GM18498 (cell line): ENCODE measurements at regions not wholly inside any gene's neighbourhood (a gene's known extent, or its start where the extent isn't known, plus 50 kb on each side); places are given as distances from the start of the nearest gene placed in this dataset.

Source experiments
- ATAC-seq: cut with Tn5 transposase; IDR thresholded peaks from one replicate; pipeline ENCODE4 v1.9.1; 2021; ENCODE audit warnings: mild to moderate bottlenecking, moderate library complexity; ENCODE audit not compliant: unreplicated experiment

DNA sequence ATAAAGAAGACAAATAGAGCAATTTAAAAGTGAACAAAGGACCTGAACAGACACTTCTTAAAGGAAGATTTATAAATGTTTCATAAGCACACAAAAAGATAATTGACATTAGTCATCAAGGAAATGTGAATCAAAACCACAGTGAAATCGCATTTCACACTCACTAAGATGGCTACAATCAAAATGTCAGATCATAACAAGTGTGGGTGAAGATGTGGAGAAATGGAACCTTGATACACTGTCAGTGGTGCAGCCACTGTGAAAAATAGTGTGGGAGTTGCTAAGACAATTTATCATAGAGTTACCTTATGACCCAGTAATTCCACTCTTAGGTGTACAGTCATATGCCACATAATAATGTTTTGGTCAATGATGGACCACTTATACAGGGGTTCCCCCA is 54.5 kb upstream of the HTR4 start:
- ATAC-seq = no peak

DNA sequence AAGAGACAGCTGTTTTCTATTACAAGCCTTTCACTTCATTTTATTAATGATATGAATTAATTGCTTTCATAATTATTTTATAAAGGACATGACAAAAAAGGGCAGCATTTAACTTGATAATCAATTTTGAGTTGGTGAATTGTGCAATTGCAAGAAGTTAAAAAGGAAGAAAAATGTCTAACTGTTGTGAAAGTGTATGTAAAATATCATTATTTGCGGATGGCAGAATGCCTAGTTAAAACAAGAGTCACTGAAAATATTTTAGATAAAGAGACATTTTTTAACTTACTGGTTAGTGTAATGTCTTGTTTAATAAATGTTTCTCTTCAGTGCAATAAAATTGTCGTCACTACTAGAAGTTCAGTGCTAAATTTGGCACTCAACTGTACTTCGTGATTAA is 57.6 kb upstream of the HTR4 start:
- ATAC-seq = no peak

DNA sequence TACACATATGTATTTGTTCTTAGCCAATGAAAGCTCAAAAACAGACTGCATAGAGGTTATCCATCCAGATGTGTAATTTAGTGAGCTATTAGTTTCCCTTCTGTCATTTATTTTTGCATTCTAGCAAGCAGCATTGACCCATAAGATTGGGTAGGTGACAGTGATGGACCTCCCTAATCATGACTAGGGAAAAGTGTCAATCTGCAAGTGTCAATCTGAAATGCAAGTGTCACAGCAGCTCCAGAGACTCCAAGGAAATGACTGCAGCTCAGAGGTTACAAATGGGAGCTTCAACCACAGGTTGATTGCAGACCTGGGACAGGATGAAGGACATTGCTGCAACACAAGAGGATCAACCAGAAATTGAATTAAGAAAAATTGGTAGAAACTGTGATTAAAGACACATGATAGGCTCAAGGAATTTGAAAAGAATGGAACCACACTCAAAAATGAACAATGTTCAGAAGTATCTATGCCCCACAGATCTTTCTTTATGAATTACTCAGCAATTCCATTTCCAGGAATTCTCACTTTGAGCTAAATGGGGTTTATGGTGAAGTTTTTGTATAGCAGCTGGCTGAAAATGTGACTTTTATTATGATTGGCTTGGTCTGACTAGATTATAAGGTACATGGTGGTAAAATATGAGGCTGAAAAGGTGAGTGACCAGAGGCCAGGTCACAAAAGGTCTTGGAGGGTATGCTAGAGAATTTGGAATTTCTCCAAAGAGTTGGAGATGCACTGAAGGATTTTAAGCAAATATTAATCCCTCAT is 59.6 kb upstream of the HTR4 start:
- no peak for ATAC-seq

DNA sequence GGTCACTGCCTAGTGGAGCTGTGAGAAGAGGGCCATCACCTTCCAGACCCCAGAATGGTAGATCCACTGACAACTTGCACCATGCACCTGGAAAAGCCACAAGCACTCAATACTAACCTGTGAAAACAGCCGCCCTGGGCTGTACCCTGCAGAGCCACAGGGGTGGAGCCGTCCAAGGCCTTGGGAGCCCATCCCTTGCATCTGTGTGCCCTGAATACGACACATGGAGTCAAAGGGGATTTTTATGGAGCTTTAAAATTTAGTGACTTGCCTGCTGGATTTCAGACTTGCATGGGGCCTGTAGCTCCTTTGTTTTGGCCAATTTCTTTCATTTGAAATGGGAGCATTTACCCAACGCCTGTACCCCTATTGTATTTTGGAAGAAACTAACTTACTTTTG is 62.4 kb upstream of the HTR4 start:
- no peak for ATAC-seq

DNA sequence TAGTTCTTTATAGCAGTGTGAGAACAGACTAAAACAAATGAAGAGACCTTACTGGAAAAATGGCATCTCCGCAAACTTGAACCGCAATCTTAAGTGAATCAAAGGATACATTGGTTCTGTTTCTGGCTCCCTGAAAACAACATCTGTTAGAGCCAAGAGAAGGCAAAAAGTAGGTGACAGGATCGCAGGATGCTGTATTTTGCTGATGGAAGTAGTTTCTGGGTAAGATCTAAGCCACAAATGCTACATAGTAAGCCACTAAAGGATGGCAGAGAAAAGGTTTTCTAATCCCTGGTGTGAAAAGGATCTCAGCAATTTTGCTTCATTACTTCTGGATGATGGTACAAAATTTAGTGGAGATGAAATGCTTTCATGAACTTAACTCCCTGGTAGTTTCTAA is 63.3 kb upstream of the HTR4 start:
- ATAC-seq = no peak

DNA sequence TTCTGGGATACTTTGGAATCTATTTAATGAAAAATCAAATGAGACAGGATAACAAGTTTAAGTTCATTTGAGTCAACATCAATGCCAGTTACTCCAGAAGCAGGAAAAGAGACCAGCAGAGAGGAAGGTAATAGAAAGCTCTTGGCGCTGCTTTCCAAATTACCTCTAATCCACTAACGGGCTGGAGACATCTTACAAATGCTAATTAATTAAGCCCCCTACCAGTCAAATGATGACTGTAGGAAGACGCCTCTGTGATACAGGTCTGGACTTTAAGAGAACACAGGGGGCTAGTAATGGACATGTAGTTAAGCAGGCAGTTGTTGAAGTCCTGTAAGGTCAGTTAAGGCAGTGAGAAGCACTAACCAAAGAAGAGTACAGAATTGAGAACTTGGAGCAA is 65.3 kb upstream of the HTR4 start:
- ATAC-seq = no peak

DNA sequence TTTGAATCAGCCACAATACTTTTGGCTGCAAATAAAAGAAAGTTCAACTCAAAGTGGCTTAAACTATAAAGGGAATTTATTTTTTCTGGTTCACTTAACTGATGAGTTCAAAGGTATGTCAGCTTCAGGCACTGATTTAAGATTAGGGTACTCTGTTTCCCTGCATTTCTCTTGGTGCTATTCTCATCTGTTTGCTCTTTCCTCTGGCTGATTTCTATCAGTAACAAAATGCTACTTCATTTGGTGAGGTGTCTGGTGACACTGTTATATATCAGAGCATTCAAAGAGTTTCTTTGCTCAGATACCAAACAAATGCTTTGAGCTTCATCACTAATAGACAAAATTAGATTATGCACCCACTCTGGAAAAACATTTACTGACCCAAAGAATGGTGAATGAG is 65.9 kb upstream of the HTR4 start:
- ATAC-seq = no peak

DNA sequence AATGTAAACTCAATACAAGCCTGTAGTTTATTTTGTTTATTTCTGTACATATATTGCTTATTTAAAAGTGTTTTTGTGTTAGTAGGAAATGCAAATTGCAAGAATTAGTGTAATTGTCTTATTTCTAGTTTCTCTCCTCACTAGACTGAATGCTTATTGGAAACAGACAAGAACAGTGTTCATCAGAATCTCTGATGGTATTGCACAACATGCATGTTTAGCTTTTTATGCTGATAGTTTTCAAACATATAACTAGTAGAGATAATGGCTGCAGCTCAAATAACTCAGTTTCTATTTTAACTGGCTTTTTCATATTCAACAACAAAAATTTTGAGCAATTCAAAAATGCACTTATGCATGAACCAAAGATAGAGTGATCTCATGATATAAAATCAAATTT is 68.8 kb upstream of the HTR4 start:
- no peak for ATAC-seq

DNA sequence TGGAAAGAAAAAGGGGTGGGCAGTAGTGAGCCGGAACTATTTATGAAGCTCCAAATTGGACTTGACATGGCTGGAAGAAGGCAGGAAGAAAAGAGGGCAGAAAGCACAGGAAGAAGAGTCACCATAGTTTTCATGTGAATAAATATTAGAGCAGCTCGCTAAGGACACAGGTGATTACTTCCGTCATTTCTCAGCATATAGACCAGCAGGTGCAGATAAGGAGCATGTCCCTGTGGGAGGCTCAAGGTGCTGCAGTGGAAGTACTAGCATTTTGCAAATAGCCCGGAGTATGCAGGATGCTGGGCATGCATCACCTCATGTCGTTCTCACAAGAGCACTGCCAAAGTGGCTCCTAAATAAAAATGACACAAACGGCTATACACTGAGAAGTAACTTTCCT is 71.3 kb upstream of the HTR4 start:
- ATAC-seq = no peak

DNA sequence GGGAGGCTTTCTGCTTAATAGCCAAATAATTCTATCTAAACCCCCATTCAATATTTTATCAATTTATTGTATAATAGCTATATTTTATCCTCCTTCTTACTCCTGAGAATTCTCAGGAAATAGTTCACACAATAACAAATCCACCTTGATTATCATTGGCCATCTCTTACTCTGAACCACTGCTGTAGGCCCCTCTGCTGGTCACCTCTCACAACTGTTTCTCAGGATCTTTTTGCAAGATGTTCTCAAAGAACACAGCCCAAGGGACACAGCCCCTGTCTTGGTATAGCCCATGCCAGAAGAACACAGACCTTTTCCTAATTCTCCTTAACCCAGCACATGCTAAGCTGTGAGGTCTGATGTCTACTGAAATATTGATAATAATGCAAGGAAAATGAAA is 74.9 kb upstream of the HTR4 start:
- ATAC-seq = no peak

DNA sequence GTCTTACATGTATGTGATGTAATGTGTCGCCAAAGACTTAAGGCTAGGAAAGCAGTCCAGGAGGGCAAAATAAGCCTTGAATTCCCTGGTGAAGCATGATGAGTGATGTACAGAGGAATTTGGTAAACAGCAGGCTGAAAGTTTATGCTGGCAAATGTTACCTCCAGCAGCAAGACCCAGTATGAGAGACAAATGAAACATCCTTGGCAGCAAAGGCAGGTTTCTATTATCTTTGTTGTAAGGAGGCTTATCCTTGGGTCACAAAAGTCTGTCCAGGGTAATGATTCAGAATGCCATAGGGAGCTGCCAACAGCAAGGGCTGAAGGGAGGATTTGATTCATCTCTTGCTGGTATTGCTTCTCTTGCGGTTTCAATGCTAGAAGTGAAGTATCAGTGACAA is 75.9 kb upstream of the HTR4 start:
- ATAC-seq = no peak

DNA sequence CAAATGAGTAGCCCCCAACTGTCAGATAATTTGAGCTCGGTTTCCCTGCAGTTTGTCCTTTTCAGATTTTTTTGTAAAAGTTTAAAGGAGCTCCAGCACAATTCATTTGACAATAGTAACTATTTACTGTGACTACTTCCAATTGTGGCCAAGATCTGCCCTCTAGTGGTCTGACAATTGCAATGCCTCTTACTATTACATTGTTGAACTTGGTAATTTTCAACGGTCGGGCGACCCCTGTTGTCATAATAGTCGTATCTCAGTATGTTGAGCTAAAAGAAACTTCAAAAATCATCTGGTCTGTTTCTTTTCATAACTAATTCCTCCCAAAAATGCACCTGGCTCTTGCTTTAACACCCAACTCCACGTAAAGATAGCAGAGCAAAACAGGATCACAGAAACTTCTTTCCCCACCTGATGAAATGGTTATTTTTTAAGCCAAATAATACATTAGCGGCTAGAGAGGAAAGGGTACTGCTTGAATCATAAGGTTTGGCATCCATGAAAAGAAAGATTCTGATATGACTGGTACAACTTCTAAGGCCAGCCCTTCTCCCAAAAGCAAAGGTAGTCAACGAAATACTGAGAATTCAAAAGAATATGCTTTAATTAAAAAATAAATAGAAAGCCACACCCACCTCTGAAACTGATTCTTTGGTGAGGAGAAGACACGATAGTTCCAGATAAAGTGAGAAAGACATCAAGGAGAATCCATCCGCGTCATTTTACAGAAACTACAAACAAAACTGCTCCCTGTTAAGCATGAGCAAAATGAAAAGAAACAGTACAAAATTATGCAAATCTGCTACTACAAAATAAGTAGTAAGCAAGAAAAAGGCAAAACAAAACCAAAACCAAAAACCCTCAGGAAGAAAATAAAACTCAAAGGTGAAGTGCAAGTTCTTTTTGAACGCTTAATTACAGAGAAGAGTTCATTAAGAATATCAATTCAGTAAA is 76.9 kb upstream of the HTR4 start:
- ATAC-seq = peak; percentile 94

DNA sequence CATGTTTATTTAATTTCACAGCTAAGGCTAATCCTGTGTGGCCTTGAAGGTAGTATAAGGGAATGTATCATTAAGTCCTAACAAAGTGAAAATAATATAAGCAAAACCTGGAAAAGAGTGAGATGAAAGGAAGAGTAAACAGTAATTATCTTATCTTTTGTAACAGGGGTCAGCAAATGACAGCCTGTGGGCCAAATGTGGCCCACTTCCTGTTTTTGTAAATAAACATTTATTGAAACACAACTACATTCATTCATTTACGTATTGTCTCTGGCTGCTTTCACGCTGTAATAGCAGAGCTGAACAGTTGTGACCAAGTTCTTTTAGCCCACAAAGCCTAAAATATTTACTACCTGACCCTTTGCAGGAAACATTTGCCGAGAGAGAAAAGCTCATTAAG is 78.4 kb upstream of the HTR4 start:
- ATAC-seq = no peak

DNA sequence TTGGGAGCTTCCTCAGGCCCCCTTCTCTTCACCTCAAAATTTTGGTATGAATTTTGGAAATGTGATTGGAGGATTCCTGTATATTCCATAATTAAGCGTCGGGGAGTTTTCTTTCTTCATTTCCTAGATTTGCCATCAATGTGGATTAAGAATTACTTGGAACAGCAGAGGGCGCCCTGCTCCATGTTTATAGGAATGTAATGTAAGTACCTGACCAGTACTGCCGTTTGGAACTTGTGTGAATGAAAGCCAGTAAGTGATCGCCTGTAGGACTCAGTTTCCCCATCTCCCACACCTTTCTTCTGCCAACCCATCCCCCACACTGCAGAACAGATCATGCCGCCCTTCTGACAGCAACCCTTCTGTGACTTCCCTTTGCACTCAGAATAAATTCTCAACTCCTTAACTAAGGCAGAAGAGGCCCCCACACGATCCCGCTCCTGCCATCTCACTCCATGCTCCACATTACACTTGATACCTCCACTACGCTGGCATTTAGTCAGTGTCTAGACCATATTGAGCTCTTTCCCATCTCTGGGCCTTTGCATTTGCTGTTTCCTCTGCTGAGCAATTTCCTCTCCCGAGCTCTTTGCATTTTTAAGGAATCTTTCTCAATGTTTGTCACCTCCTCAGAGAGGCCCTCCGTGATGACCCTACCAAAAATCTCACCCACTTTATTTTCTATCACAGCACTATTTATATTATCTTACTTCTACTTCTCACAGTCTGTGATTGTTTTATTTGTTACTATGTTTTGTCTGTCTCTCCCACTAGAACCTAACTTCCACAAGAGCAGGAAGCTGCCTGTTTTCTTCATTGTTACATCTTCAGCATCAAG is 79.5 kb upstream of the HTR4 start:
- ATAC-seq = no peak

DNA sequence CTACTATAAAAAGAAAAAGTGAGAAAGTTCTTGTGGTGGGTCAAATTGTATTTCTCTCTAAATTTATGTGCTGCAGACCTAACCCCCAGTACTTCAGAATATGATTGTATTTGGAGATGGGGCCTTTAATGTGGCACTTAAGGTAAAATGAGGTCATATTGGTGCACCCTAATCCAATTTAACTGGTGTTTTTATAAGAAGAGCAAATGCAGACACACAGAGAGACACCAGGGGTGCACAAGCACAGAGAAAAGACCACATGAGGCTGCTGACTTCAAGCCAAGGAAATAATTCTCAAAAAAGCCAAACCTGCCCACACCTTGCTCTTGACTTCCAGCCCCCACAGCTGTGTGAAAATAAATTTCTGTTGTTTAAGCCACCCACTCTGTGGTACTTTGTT is 80.2 kb upstream of the HTR4 start:
- no peak for ATAC-seq

DNA sequence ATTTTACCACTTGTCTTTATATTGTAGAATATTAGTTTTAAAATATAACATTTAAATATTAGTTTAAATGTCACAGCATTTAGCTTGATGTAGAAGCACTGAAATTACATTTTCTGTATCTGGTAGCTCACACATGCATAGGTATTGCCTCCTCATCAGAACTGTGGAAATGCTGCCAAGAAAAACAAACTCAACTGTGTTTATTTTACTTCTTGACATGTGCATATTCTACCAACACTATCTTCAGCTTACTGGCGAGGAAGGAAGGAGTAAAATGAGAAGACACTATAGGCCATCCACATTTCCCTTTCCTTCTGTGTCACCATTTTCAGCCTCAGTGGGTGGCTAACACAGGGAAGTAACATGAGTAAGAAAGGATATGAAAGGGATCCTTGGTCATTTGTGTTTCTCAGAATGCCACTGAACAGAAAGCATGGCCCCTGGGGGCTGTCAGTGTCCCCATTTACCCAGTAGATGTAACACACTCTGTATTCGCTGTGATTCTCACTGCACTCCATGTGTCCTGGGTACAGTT is 81.0 kb upstream of the HTR4 start:
- ATAC-seq = no peak

DNA sequence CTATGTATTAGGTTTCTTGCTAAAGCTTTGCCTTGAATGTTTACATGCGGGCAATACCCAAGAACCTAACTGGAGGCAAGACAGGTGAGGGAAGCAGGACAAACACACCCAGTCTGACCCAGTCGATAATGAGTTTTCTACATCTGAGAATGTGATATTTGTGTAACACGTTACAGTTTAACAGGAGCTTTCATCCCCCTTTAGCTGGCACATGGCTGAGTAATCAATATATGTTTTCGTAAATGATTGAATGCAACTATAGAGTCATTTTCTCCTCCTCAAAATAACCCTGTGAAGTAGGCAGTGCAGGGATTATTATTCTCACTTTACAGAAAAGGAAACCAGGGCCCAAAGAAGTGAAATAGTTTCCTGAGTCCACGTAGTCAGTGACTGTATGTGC is 84.7 kb upstream of the HTR4 start:
- ATAC-seq = no peak

DNA sequence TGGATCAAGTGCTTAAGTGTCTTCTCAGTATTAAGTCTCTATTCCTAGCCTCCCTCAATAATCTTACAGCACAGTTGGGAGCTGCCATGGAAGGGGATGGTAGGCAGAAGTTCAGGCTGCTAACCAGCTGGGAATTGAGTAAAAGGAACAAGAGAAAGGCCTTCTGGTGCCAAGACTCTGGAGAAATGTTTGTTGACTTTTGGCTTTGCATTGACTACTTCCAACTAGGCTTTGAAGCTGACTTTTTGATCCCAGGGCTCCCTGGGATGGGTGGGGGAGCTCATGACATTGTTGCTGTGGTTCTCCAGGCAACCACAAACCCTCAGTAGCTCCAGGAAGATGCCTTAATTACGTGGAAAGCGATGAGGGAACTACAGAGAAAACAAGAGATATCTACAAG is 85.2 kb upstream of the HTR4 start:
- ATAC-seq = no peak

DNA sequence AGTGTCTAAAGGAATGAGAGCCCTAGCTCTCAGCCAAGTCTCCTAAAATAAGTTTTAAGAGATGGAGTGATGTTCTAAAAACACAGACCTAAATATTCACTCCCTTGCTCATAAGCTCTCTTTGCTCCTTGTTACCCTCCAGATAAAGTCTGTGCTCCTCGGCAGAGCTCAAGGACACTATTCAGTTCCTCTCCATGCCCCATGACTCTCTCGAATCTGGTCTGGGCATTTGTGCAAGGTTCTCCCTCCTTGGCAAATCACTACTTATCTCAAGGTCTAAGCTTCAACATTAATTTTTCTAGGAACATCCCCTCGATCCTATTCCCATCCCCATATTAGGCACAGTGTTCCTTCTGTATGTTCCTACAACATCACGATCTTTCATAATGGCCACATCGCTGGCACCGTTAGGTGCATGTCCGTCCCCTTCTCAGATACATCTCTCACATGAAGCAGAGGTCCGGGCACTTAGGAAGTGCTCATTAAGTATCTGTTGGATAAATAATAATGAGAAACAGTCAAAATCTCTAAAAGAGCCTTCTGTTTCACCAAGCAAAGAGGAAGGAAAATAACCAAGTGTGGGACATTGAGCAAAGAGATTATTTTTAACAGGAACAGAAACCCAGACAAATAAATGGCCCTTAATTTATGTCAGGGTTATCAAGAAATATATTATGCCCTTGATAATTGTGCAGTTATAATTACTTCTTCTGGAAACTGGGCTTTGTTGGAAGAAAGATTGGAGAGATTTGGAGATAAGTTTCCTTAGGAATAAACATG is 85.9 kb upstream of the HTR4 start:
- ATAC-seq = no peak

DNA sequence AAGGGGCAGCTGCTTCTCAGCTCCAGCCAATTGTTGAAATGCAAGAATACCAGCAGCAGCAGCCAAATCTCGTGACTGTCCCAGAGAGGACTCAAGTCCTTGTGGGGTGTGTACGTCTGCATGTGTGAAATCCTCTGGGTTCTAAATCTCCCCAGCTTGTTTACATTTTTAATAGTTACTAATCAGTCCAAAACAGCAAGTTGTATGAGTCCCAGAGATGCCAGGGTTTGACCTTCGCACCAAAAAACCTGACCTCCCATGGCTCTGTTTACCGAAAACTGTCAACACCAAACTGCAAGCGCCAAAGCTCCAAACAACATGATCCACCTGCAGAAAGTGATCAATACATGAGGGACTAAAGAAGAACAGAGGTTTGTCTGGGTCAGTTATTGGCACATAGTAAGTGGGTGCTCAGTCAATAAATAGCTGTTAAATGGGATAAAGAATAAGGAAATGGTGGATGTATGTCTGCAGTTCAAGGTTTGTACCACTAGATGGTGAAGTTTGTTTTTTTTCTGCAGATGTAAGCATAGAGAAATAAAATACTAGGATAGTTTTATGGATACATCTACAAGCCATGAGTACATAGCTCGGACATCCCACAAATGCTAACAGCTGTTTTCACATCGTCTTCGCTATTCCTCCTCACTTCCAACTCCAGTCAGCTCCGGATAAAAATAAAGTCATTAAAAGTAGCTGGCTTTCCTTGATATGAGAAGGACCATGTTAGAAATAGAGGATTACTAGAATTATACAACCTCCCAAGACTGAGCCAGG is 85.3 kb upstream of the ADRB2 start:
- peak; percentile 63 for ATAC-seq
